ENCODE measurements at regions not wholly inside any gene's neighbourhood (a gene's known extent, or its start where the extent isn't known, plus 50 kb on each side); places are given as distances from the start of the nearest gene placed in this dataset.
"Not testable (repeated sequence)": the region's sequence is repeated elsewhere in the genome, so short reads cannot be mapped to it uniquely, and the experiment has no call there.

GRCh38 chr13:84645196-84646012 is 763.1 kb upstream of the SLITRK1 start:
- ATAC-seq: no peak
- Mint-ChIP-seq H3K27me3 (ENCODE audit: low read depth) (no peaks in the 10 kb centered on the region), H3K36me3 (ENCODE audit: insufficient read depth) (no peaks in the 10 kb centered on the region), H3K4me3 (no peak overlapping the region), H3K4me1 (ENCODE audit: low read depth) (no peaks in the 10 kb centered on the region), H3K9me3 (no peaks in the 10 kb centered on the region)
- no peak for DNase-seq

- ATAC-seq (no peak), DNase-seq (no peak)
- Mint-ChIP-seq H3K9me3 (peaks cover 9% of the 10 kb centered on the region), H3K4me1 (ENCODE audit: low read depth) (no peaks in the 10 kb centered on the region), H3K36me3 (ENCODE audit: insufficient read depth) (no peaks in the 10 kb centered on the region), H3K27me3 (ENCODE audit: low read depth) (no peaks in the 10 kb centered on the region), H3K4me3 (no peak overlapping the region)
Observed at GRCh38 chr13:84641491-84641890, 759.2 kb upstream of the SLITRK1 start.

DNA sequence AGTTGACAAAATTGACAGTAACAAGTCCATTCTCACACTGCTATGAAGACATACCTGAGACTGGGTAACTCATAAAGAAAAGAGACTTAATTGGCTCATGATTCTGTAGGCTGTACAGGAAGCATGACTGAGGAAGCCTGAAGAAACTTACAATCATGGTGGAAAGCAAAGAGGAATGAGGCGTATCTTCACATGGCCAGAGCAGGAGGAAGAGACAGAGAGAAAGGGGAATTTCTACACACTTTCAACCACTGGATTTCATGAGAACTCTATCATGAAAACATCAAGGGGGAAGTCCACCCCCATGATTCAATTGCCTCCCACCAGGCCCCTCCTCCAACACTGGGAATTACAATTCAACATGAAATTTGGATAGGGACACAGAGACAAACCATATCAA is 758.4 kb upstream of the SLITRK1 start:
- H3K9me3 Mint-ChIP-seq: peaks cover 9% of the 10 kb centered on the region
- ATAC-seq: no peak
- H3K27me3 Mint-ChIP-seq (ENCODE audit: low read depth): no peaks in the 10 kb centered on the region
- no peaks in the 10 kb centered on the region for H3K4me1 Mint-ChIP-seq (ENCODE audit: low read depth)
- DNase-seq: no peak
- no peaks in the 10 kb centered on the region for H3K36me3 Mint-ChIP-seq (ENCODE audit: insufficient read depth)
- H3K4me3 Mint-ChIP-seq: no peak overlapping the region

DNA sequence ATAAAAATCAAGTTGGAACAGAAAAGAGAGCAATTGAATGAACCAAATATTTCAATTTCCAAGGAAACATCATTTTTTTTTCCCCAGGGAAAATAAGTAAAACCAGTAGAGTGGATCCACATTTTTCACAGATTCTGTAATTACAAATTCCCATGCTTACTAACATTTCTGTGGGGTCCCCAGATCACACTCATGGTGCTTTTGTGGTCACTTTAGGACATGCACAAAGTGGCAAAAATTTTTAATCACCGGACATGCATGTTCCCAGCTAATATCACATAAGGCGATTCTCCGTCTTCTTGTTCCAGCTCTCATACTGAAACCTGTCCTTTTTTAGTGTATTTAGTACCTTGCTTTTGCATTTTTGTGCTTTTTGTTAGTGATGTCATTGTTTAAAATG is 748.2 kb upstream of the SLITRK1 start:
- Mint-ChIP-seq H3K36me3 (ENCODE audit: insufficient read depth) (no peaks in the 10 kb centered on the region), H3K27me3 (ENCODE audit: low read depth) (no peaks in the 10 kb centered on the region), H3K4me1 (ENCODE audit: low read depth) (no peaks in the 10 kb centered on the region), H3K4me3 (no peak overlapping the region), H3K9me3 (peaks cover 8% of the 10 kb centered on the region)
- DNase-seq (no peak), ATAC-seq (no peak)

GRCh38 chr13:84616864-84617263 is 734.6 kb upstream of the SLITRK1 start:
- no peaks in the 10 kb centered on the region for H3K36me3 Mint-ChIP-seq (ENCODE audit: insufficient read depth)
- H3K4me1 Mint-ChIP-seq (ENCODE audit: low read depth): no peaks in the 10 kb centered on the region
- DNase-seq: no peak
- no peak for ATAC-seq
- H3K9me3 Mint-ChIP-seq: peaks cover 8% of the 10 kb centered on the region
- H3K4me3 Mint-ChIP-seq: no peak overlapping the region
- no peaks in the 10 kb centered on the region for H3K27me3 Mint-ChIP-seq (ENCODE audit: low read depth)

DNA sequence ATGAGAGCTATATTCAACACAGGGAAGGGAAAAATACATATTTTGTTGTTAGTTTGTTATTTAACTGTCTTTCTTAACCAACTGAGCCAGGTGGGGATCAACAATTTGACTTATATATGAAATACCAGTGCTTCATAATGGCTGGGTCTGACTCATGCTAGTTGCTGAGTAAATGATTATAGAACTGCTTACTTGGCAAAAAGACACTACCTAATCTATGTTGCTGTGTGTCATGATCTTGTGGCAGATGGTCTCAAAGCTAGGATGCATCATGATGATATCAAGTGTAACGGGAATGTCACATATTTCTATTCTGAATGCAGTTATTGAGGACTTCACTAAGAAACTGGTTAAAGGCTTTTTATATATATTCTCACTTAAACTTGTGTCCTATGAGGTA is 727.4 kb upstream of the SLITRK1 start:
- DNase-seq: no peak
- H3K4me1 Mint-ChIP-seq (ENCODE audit: low read depth): no peaks in the 10 kb centered on the region
- ATAC-seq: no peak
- no peak overlapping the region for H3K4me3 Mint-ChIP-seq
- no peaks in the 10 kb centered on the region for H3K36me3 Mint-ChIP-seq (ENCODE audit: insufficient read depth)
- no peaks in the 10 kb centered on the region for H3K9me3 Mint-ChIP-seq
- no peaks in the 10 kb centered on the region for H3K27me3 Mint-ChIP-seq (ENCODE audit: low read depth)

DNA sequence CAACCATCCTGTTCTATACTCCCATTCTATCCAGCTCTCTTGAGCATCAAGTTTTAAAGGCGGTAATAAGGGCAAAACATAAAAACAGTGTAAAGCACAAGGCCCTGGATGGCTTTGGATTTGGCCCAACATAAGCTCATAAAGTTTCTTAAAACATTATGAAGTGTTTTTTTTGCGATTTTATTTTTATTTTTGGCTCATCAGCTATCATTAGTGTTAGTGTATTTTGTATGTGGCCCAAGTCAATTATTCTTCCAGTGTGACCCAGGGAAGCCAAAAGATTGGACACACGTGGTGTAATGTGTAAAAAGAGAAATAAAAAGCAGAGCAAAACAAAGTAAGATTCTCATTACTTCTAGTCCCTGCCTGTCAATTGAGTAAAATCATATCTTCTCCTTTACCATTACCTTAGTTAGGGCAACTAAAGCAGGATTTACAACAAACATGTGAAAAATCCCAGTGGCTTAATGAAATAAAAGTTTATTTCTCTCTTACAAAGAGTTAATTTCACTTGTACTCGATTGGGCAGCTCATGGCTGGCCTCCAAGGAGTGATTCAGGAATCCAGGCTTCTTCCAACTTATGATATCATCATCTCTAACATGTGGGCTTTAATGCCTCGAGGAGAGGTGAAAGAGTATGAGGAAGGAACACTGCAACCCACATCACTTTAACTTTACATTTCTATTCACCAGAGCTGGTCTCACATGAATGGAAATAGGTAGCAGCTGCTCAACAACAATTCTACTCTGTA is 725.2 kb upstream of the SLITRK1 start:
- Mint-ChIP-seq H3K9me3 (peaks cover 5% of the 10 kb centered on the region), H3K4me3 (no peak overlapping the region), H3K36me3 (ENCODE audit: insufficient read depth) (no peaks in the 10 kb centered on the region), H3K27me3 (ENCODE audit: low read depth) (no peaks in the 10 kb centered on the region), H3K4me1 (ENCODE audit: low read depth) (no peaks in the 10 kb centered on the region)
- no peak for DNase-seq
- no peak for ATAC-seq

DNA sequence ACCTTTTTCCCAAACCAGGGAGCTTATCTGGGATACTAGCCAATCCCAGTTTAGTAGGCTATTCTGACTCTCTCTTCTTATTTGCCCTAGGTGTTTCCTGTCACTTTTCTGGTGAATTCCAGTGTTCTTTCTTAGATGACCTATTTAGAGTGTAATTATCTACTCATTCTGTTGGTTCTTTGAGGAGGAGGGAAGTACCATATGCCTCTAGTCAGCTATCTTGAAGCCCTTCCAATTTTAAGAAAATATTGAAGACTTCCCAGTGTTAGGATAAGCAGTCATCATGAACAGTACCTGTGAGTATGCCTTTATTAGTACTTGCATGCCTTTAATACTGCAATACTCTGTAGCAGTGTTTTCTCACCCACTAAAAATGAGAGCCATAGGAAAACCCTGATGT is 724.3 kb upstream of the SLITRK1 start:
- H3K4me3 Mint-ChIP-seq: no peak overlapping the region
- DNase-seq (no peak), ATAC-seq (no peak)
- H3K36me3 Mint-ChIP-seq (ENCODE audit: insufficient read depth): no peaks in the 10 kb centered on the region
- peaks cover 5% of the 10 kb centered on the region for H3K9me3 Mint-ChIP-seq
- no peaks in the 10 kb centered on the region for H3K4me1 Mint-ChIP-seq (ENCODE audit: low read depth)
- no peaks in the 10 kb centered on the region for H3K27me3 Mint-ChIP-seq (ENCODE audit: low read depth)

- Mint-ChIP-seq H3K27me3 (ENCODE audit: low read depth) (no peaks in the 10 kb centered on the region), H3K4me3 (no peak overlapping the region), H3K9me3 (peaks cover 5% of the 10 kb centered on the region), H3K36me3 (ENCODE audit: insufficient read depth) (no peaks in the 10 kb centered on the region), H3K4me1 (ENCODE audit: low read depth) (no peaks in the 10 kb centered on the region)
- DNase-seq (no peak), ATAC-seq (no peak)
Observed at GRCh38 chr13:84605927-84606326, 723.7 kb upstream of the SLITRK1 start.

GRCh38 chr13:84591444-84591843 is 709.2 kb upstream of the SLITRK1 start:
- Mint-ChIP-seq H3K9me3 (peaks cover 5% of the 10 kb centered on the region), H3K4me1 (ENCODE audit: low read depth) (no peaks in the 10 kb centered on the region), H3K36me3 (ENCODE audit: insufficient read depth) (no peaks in the 10 kb centered on the region), H3K4me3 (no peak overlapping the region), H3K27me3 (ENCODE audit: low read depth) (no peaks in the 10 kb centered on the region)
- ATAC-seq: no peak
- DNase-seq: no peak

DNA sequence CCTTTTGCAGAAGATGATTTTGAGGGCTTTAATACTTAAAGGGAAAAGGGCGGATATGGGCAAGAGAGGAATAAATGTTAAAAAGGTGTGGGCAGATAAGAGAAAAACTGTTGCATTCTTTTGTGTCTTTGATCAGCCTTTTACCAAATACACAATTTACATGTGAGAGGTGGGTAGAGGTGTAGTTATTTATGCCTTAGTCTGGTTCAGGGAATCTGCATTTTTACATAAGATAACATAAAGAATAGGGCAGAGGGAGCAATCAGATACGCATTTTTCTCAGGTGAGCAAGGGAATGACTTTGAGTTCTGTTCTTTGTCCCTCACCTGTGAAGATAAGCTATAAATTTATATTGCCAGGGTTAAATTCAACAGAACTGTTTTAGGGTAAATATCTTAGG is 708.4 kb upstream of the SLITRK1 start:
- Mint-ChIP-seq H3K4me3 (no peak overlapping the region), H3K4me1 (ENCODE audit: low read depth) (no peaks in the 10 kb centered on the region), H3K9me3 (no peaks in the 10 kb centered on the region), H3K27me3 (ENCODE audit: low read depth) (no peaks in the 10 kb centered on the region), H3K36me3 (ENCODE audit: insufficient read depth) (no peaks in the 10 kb centered on the region)
- ATAC-seq (no peak), DNase-seq (no peak)

DNA sequence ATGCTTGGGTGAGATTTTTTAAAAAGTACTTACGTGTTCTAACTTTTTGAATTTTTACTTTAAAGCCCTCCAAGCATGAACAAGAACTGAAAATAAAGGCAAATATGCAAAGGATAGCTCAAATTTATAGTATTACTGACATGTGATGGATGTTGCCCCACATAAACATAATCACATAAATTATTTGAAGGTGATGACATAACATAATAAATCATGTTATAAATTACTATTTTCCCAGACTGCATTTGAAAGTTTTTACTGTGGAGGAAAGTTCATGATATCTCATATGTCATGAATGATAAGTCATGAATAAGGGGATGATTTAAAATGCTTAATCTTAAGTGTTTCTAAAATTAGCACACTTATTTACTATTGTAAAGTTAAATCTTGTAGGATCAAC is 705.7 kb upstream of the SLITRK1 start:
- no peak overlapping the region for H3K4me3 Mint-ChIP-seq
- ATAC-seq (no peak), DNase-seq (no peak)
- no peaks in the 10 kb centered on the region for H3K36me3 Mint-ChIP-seq (ENCODE audit: insufficient read depth)
- H3K27me3 Mint-ChIP-seq (ENCODE audit: low read depth): no peaks in the 10 kb centered on the region
- no peaks in the 10 kb centered on the region for H3K4me1 Mint-ChIP-seq (ENCODE audit: low read depth)
- H3K9me3 Mint-ChIP-seq: no peaks in the 10 kb centered on the region

GRCh38 chr13:84579901-84580300 is 697.6 kb upstream of the SLITRK1 start:
- not testable (repeated sequence) for ATAC-seq; DNase-seq; H3K4me3 Mint-ChIP-seq; H3K4me1 Mint-ChIP-seq (ENCODE audit: low read depth); H3K27me3 Mint-ChIP-seq (ENCODE audit: low read depth); H3K9me3 Mint-ChIP-seq; H3K36me3 Mint-ChIP-seq (ENCODE audit: insufficient read depth)

- no peaks in the 10 kb centered on the region for H3K27me3 Mint-ChIP-seq (ENCODE audit: low read depth)
- no peak overlapping the region for H3K4me3 Mint-ChIP-seq
- no peaks in the 10 kb centered on the region for H3K4me1 Mint-ChIP-seq (ENCODE audit: low read depth)
- no peak for DNase-seq
- ATAC-seq: no peak
- no peaks in the 10 kb centered on the region for H3K36me3 Mint-ChIP-seq (ENCODE audit: insufficient read depth)
- no peaks in the 10 kb centered on the region for H3K9me3 Mint-ChIP-seq
Observed at GRCh38 chr13:84574851-84575250, 692.6 kb upstream of the SLITRK1 start.

DNA sequence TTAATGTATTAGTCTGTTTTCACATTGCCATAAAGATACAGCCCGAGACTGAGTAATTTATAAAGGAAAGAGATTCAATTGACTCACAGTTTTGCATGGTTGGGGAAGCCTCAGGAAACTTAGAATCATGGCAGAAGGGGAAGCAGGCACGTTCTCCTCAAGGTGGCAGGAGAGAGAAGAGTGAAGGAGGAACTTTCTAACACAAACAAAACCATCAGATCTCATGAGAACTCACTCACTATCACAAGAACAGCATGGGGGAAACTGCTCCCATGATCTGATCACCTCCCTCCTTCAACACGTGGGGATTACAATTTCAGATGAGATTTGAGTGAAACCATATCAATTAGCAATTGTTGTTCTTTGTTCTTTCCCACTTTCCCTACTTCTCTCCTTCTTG is 689.0 kb upstream of the SLITRK1 start:
- Mint-ChIP-seq H3K9me3 (peaks cover 6% of the 10 kb centered on the region), H3K36me3 (ENCODE audit: insufficient read depth) (no peaks in the 10 kb centered on the region), H3K4me1 (ENCODE audit: low read depth) (no peaks in the 10 kb centered on the region), H3K4me3 (no peak overlapping the region), H3K27me3 (ENCODE audit: low read depth) (no peaks in the 10 kb centered on the region)
- DNase-seq: no peak
- ATAC-seq: no peak

All from activated T-cell treated with anti-CD3 and anti-CD28 coated beads, Interleukin-2, amount 50 U/mL, for 4 hours (primary cell).